SK-N-SH treated with all-trans-retinoic acid at 6 μM for 48 hours (cell line): ENCODE measurements at regions not wholly inside any gene's neighbourhood (a gene's known extent, or its start where the extent isn't known, plus 50 kb on each side); places are given as distances from the start of the nearest gene placed in this dataset.

Experiments
- ATAC-seq: fragments of 200-7000 bp; cut with Tn5 transposase; 3 replicates; pipeline ENCODE4 v1.9.1; 2020; ENCODE audit warnings: mild to moderate bottlenecking, moderate library complexity
- BACH2 ChIP-seq: fragments of 250-450 bp; sonication (Bioruptor Pico); IDR thresholded peaks from 2 replicates; pipeline ENCODE4 v1.9.0; 2021; ENCODE audit warnings: mild to moderate bottlenecking, borderline replicate concordance
- CSRNP3 ChIP-seq: fragments of 250-450 bp; sonication (Bioruptor Pico); IDR thresholded peaks from 2 replicates; pipeline ENCODE4 v1.5.1; 2021; ENCODE audit warnings: mild to moderate bottlenecking, moderate library complexity
- GLIS3 ChIP-seq: fragments of 250-450 bp; sonication (Bioruptor Pico); IDR thresholded peaks from 2 replicates; pipeline ENCODE4 v1.5.0; 2020; ENCODE audit warnings: mild to moderate bottlenecking, moderate library complexity
- ISL1 ChIP-seq: fragments of 250-450 bp; sonication (Bioruptor Pico); IDR thresholded peaks from 2 replicates; pipeline ENCODE4 v2.1.2; 2022; ENCODE audit warnings: mild to moderate bottlenecking, moderate library complexity
- OSR1 ChIP-seq: fragments of 250-450 bp; sonication (Bioruptor Pico); IDR thresholded peaks from 2 replicates; pipeline ENCODE4 v1.8.0; 2022; ENCODE audit warnings: moderate library complexity, mild to moderate bottlenecking, inconsistent platforms
- PPARA ChIP-seq: fragments of 250-450 bp; sonication (Bioruptor Pico); IDR thresholded peaks from 2 replicates; pipeline ENCODE4 v1.5.0; 2020; ENCODE audit warnings: mild to moderate bottlenecking, borderline replicate concordance
- SNAI2 ChIP-seq: fragments of 250-450 bp; sonication (Bioruptor Pico); IDR thresholded peaks from 2 replicates; pipeline ENCODE4 v1.5.0; 2020; ENCODE audit warnings: mild to moderate bottlenecking, moderate library complexity
- TCF4 ChIP-seq: fragments of 250-450 bp; sonication (Bioruptor Pico); IDR thresholded peaks from 2 replicates; pipeline ENCODE4 v1.8.0; 2021; ENCODE audit warnings: mild to moderate bottlenecking, moderate library complexity, borderline replicate concordance
- TOX ChIP-seq: fragments of 250-450 bp; sonication (Bioruptor Pico); IDR thresholded peaks from 2 replicates; pipeline ENCODE4 v1.8.0; 2021; ENCODE audit warnings: mild to moderate bottlenecking, moderate library complexity, borderline replicate concordance
- ZC3H10 ChIP-seq: fragments of 250-450 bp; sonication (Bioruptor Pico); IDR thresholded peaks from 2 replicates; pipeline ENCODE4 v1.5.1; 2021; ENCODE audit warnings: mild to moderate bottlenecking, moderate library complexity
- ZFP3 ChIP-seq: fragments of 250-450 bp; sonication (Bioruptor Pico); IDR thresholded peaks from 2 replicates; pipeline ENCODE4 v1.5.0; 2020; ENCODE audit warnings: mild to moderate bottlenecking, moderate library complexity
- ZFP30 ChIP-seq: fragments of 450-650 bp; formaldehyde crosslinking; IDR thresholded peaks from 2 replicates; pipeline ENCODE4 v1.5.0; 2022; ENCODE audit warnings: mild to moderate bottlenecking, moderate library complexity
- ZNF8 ChIP-seq: fragments of 450-650 bp; formaldehyde crosslinking; IDR thresholded peaks from 2 replicates; pipeline ENCODE4 v1.5.0; 2020; ENCODE audit warnings: mild to moderate bottlenecking, moderate library complexity
- TF ChIP-seq, protein P1 (sequence below): fragments of 250-450 bp; sonication (Bioruptor Pico); IDR thresholded peaks from 2 replicates; pipeline ENCODE4 v1.8.0; 2021; ENCODE audit warnings: low read depth, mild to moderate bottlenecking, moderate library complexity, borderline replicate concordance
- TF ChIP-seq, protein P2 (sequence below): fragments of 250-450 bp; sonication (Bioruptor Pico); IDR thresholded peaks from 2 replicates; pipeline ENCODE4 v1.5.0; 2020; ENCODE audit warnings: mild to moderate bottlenecking, moderate library complexity
- TF ChIP-seq, protein P3 (sequence below): fragments of 250-450 bp; sonication (Bioruptor Pico); IDR thresholded peaks from 2 replicates; pipeline ENCODE4 v1.8.0; 2020; ENCODE audit warnings: mild to moderate bottlenecking, moderate library complexity, borderline replicate concordance

DNA sequence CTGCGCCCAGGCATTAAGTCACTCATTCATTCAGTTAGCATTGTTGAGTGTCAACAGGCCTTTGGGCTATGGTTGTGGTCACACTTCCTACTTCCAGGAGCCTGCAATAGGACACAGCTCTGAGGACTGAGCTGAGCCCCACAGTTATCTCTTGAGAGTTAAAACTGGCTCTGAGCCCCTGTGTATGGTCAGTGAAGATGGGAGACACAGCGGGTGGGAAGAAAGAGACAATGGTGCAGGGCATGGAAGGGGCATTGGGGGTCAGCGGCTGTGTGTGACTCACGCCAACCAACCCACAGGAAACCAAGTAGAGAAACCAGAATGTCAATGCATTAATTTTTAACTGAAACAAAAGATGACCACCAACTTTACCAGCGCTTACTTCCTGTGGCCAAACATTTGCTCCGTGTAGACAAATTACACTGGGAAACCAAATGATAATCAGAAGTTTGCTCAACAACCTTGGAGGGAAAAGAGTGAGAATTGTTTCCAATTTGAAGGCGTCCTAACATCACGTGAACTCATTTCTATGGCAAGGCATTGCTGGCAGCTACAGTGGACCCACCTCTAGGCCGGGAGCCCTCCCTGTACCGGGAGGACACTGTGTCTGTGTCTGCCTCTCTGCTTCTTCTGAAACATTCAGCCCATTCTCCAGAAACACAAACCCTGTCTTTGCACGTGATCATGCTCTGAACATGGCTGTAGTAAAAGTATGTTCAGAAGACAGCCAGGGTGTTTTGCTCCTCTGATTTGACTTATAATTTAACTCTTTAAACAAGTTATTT lies 212.0 kb upstream of the ID2 start:
- ATAC-seq = no peak
- TF ChIP-seq ZC3H10 (CRISPR knock-in tag) (no peak), GLIS3 (no peak), ZFP30 (no peak), SNAI2 (CRISPR knock-in tag) (no peak), OSR1 (no peak), TOX (no peak)

GRCh38 chr2:8472545-8473323 lies 209.1 kb upstream of the ID2 start:
- no peak for TF ChIP-seq TOX
- no peak for TF ChIP-seq BACH2
- no peak for TF ChIP-seq PPARA
- no peak for TF ChIP-seq ZFP3 (CRISPR knock-in tag)
- TF ChIP-seq ZNF8 (CRISPR knock-in tag) = no peak
- TF ChIP-seq, protein P1, sequence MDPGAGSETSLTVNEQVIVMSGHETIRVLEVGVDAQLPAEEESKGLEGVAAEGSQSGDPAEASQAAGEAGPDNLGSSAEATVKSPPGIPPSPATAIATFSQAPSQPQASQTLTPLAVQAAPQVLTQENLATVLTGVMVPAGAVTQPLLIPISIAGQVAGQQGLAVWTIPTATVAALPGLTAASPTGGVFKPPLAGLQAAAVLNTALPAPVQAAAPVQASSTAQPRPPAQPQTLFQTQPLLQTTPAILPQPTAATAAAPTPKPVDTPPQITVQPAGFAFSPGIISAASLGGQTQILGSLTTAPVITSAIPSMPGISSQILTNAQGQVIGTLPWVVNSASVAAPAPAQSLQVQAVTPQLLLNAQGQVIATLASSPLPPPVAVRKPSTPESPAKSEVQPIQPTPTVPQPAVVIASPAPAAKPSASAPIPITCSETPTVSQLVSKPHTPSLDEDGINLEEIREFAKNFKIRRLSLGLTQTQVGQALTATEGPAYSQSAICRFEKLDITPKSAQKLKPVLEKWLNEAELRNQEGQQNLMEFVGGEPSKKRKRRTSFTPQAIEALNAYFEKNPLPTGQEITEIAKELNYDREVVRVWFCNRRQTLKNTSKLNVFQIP (CRISPR knock-in tag) = no peak
- TF ChIP-seq ISL1 (CRISPR knock-in tag) = no peak
- no peak for TF ChIP-seq TCF4 (CRISPR knock-in tag)
- TF ChIP-seq SNAI2 (CRISPR knock-in tag) = no peak
- no peak for TF ChIP-seq CSRNP3 (CRISPR knock-in tag)
- TF ChIP-seq, protein P2, sequence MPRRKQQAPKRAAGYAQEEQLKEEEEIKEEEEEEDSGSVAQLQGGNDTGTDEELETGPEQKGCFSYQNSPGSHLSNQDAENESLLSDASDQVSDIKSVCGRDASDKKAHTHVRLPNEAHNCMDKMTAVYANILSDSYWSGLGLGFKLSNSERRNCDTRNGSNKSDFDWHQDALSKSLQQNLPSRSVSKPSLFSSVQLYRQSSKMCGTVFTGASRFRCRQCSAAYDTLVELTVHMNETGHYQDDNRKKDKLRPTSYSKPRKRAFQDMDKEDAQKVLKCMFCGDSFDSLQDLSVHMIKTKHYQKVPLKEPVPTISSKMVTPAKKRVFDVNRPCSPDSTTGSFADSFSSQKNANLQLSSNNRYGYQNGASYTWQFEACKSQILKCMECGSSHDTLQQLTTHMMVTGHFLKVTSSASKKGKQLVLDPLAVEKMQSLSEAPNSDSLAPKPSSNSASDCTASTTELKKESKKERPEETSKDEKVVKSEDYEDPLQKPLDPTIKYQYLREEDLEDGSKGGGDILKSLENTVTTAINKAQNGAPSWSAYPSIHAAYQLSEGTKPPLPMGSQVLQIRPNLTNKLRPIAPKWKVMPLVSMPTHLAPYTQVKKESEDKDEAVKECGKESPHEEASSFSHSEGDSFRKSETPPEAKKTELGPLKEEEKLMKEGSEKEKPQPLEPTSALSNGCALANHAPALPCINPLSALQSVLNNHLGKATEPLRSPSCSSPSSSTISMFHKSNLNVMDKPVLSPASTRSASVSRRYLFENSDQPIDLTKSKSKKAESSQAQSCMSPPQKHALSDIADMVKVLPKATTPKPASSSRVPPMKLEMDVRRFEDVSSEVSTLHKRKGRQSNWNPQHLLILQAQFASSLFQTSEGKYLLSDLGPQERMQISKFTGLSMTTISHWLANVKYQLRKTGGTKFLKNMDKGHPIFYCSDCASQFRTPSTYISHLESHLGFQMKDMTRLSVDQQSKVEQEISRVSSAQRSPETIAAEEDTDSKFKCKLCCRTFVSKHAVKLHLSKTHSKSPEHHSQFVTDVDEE (CRISPR knock-in tag) = no peak
- no peak for ATAC-seq

DNA sequence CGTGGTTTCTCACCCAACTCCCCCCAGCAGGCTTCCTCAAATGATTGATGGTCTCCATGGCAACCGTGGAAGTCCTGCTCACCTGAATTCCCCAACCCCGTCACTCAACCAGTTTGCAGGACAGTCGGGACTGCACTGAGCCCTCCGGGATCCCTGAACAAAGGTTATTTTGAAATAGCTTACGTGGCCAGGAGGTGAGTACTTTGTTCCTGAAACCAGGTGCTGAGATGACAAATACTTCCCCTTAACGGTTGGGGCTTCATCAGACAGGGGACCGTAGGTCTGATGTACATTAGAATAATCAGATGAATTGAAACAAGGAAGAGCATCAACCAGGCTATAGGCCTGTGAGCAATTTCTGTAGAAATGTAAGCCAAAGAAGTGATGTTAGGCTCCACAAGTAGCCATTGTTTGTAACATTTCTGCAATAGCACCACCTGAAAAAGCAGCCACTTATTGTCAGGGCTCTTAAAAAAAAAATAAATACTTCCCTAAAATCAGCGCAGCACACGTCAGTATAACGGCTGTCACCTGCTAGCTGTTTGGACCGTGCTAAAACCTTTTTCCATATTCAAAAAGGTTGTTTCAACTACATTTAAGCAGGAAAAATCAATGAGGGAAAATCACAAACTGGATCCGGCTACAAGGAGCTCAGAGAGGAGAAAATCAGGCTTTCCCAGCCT lies 206.4 kb upstream of the ID2 start:
- TF ChIP-seq, protein P3, sequence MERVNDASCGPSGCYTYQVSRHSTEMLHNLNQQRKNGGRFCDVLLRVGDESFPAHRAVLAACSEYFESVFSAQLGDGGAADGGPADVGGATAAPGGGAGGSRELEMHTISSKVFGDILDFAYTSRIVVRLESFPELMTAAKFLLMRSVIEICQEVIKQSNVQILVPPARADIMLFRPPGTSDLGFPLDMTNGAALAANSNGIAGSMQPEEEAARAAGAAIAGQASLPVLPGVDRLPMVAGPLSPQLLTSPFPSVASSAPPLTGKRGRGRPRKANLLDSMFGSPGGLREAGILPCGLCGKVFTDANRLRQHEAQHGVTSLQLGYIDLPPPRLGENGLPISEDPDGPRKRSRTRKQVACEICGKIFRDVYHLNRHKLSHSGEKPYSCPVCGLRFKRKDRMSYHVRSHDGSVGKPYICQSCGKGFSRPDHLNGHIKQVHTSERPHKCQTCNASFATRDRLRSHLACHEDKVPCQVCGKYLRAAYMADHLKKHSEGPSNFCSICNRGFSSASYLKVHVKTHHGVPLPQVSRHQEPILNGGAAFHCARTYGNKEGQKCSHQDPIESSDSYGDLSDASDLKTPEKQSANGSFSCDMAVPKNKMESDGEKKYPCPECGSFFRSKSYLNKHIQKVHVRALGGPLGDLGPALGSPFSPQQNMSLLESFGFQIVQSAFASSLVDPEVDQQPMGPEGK (CRISPR knock-in tag) = no peak
- TF ChIP-seq, all 23 proteins: peak for 0

GRCh38 chr2:8477552-8478470 lies 204.0 kb upstream of the ID2 start:
- no peak; the same call in 2 of the 3 replicates for ATAC-seq
- TF ChIP-seq ISL1 (CRISPR knock-in tag) (peak; percentile 47), ZNF8 (CRISPR knock-in tag) (no peak)

More for the DNA sequence above, 206.4 kb upstream of the ID2 start:
- ATAC-seq = no peak
